Mesenchymal stem cell (in vitro differentiated cells and primary cell): ENCODE measurements at regions not wholly inside any gene's neighbourhood (a gene's known extent, or its start where the extent isn't known, plus 50 kb on each side); places are given as distances from the start of the nearest gene placed in this dataset.

Experiments used
- DNase-seq: peaks from one replicate; pipeline ENCODE4 v3.0.0-alpha.2; 2013
- H2AFZ ChIP-seq: one replicate; pipeline ENCODE4 v1.6.1; 2013; ENCODE audit warnings: low read depth, mild to moderate bottlenecking, control low read depth, inconsistent platforms, low read length, moderate library complexity
- H2AK5ac ChIP-seq: 2 replicates; pipeline ENCODE4 v1.6.1; 2013; ENCODE audit warnings: low read length, moderate library complexity, mild to moderate bottlenecking, inconsistent platforms; ENCODE audit not compliant: severe bottlenecking
- H2BK120ac ChIP-seq: one replicate; pipeline ENCODE4 v1.6.1; 2013; ENCODE audit warnings: low read depth, mild to moderate bottlenecking, inconsistent platforms, low read length, moderate library complexity
- H2BK12ac ChIP-seq, 2 experiments: one replicate each; pipeline ENCODE4 v1.6.1; 2013; ENCODE audit warnings: inconsistent platforms in 2 of 2, low read length in 2 of 2, mild to moderate bottlenecking in 2 of 2, moderate library complexity in 2 of 2, control low read depth in 1 of 2
- H2BK15ac ChIP-seq: one replicate; pipeline ENCODE4 v1.6.1; 2013; ENCODE audit warnings: mild to moderate bottlenecking, low read depth, inconsistent platforms; ENCODE audit not compliant: poor library complexity, severe bottlenecking
- H2BK5ac ChIP-seq: 2 replicates; pipeline ENCODE4 v1.6.1; 2013; ENCODE audit warnings: low read depth, mild to moderate bottlenecking, low read length, control low read depth, inconsistent platforms; ENCODE audit not compliant: poor library complexity, severe bottlenecking
- H3K14ac ChIP-seq, 2 experiments: one replicate each; pipeline ENCODE4 v1.6.1; 2013; ENCODE audit warnings: inconsistent platforms in 2 of 2, low read length in 2 of 2, control low read depth in 1 of 2, mild to moderate bottlenecking in 1 of 2, moderate library complexity in 1 of 2
- H3K18ac ChIP-seq, 2 experiments: one replicate each; pipeline ENCODE4 v1.6.1; 2013; ENCODE audit warnings: inconsistent platforms in 2 of 2, low read length in 2 of 2, control low read depth in 1 of 2, low read depth in 1 of 2, mild to moderate bottlenecking in 1 of 2
- H3K23ac ChIP-seq, 2 experiments: one replicate each; pipeline ENCODE4 v1.6.1; 2013; ENCODE audit warnings: inconsistent platforms in 2 of 2, low read length in 2 of 2, mild to moderate bottlenecking in 2 of 2, moderate library complexity in 2 of 2, control low read depth in 1 of 2
- H3K27ac ChIP-seq: 2 replicates; pipeline ENCODE4 v1.5.1; 2013; ENCODE audit warnings: mild to moderate bottlenecking, moderate library complexity, low read length, control low read depth, inconsistent platforms; ENCODE audit not compliant: poor library complexity, severe bottlenecking
- H3K27me3 ChIP-seq, 2 experiments: 2 replicates each; pipeline versions ENCODE4 v1.6.1 to v1.7.0; 2013; ENCODE audit warnings: low read length in 2 of 2, mild to moderate bottlenecking in 2 of 2, moderate library complexity in 2 of 2, control low read depth in 1 of 2, inconsistent platforms in 1 of 2; ENCODE audit not compliant: control insufficient read depth in 1 of 2, insufficient read depth in 1 of 2
- H3K36me3 ChIP-seq, 2 experiments: 2 replicates each; pipeline versions ENCODE4 v1.6.1 to v1.7.0; 2013; ENCODE audit warnings: low read length in 2 of 2, control low read depth in 1 of 2, inconsistent platforms in 1 of 2, low read depth in 1 of 2, mild to moderate bottlenecking in 1 of 2; ENCODE audit not compliant: insufficient read depth in 2 of 2, control insufficient read depth in 1 of 2
- H3K4ac ChIP-seq, 2 experiments: one replicate each; pipeline ENCODE4 v1.6.1; 2013; ENCODE audit warnings: inconsistent platforms in 2 of 2, low read length in 2 of 2, mild to moderate bottlenecking in 2 of 2, moderate library complexity in 2 of 2, control low read depth in 1 of 2, low read depth in 1 of 2
- H3K4me1 ChIP-seq: 2 replicates; pipeline ENCODE4 v1.6.1; 2013; ENCODE audit warnings: low read depth, low read length, control low read depth; ENCODE audit not compliant: control insufficient read depth, insufficient read depth
- H3K4me2 ChIP-seq: 2 replicates; pipeline ENCODE4 v1.6.1; 2013; ENCODE audit warnings: low read length, mild to moderate bottlenecking, inconsistent platforms; ENCODE audit not compliant: poor library complexity, severe bottlenecking
- H3K4me3 ChIP-seq, 2 experiments: 2 replicates each; pipeline versions ENCODE4 v1.5.1 to v1.7.0; 2013; ENCODE audit warnings: low read length in 2 of 2, mild to moderate bottlenecking in 2 of 2, control low read depth in 1 of 2, low read depth in 1 of 2; ENCODE audit not compliant: insufficient read depth in 1 of 2
- H3K79me1 ChIP-seq: replicated peaks from 2 replicates; pipeline ENCODE4 v1.6.1; 2013; ENCODE audit warnings: mild to moderate bottlenecking, control low read depth, low read length, inconsistent platforms; ENCODE audit not compliant: poor library complexity, severe bottlenecking
- H3K9ac ChIP-seq: 2 replicates; pipeline ENCODE4 v1.7.0; 2013; ENCODE audit warnings: mild to moderate bottlenecking, low read length, moderate library complexity
- H3K9me3 ChIP-seq: 2 replicates; pipeline ENCODE4 v1.7.0; 2013; ENCODE audit warnings: mild to moderate bottlenecking, low read length; ENCODE audit not compliant: control insufficient read depth
- H4K8ac ChIP-seq: one replicate; pipeline ENCODE4 v1.6.1; 2013; ENCODE audit warnings: inconsistent platforms, mild to moderate bottlenecking, low read length, moderate library complexity
- H4K91ac ChIP-seq: one replicate; pipeline ENCODE4 v1.6.1; 2013; ENCODE audit warnings: mild to moderate bottlenecking, low read length, inconsistent platforms
- WGBS: methylation state at CpG from one replicate; pipeline ENCODE4 v1.1.7; 2013; ENCODE audit warnings: mixed read lengths; 5-methylcytosine and 5-hydroxymethylcytosine counted together

- H3K27me3 ChIP-seq = no peaks in the 10 kb centered on the region
- H3K23ac ChIP-seq = no peak overlapping the region
- H3K27ac ChIP-seq = no peak overlapping the region
- no peak overlapping the region for H2BK12ac ChIP-seq
- H2BK5ac ChIP-seq = no peak overlapping the region
- H3K4me1 ChIP-seq = no peaks in the 10 kb centered on the region
- H2AFZ ChIP-seq = no peak overlapping the region
- H3K9ac ChIP-seq = no peak overlapping the region
- no peak for DNase-seq
- no peaks in the 10 kb centered on the region for H3K36me3 ChIP-seq
- no peak overlapping the region for H2AK5ac ChIP-seq
- WGBS = 55% methylated on average over 2 of the region's 2 CpGs
- no peaks in the 10 kb centered on the region for H3K79me1 ChIP-seq
- no peak overlapping the region for H3K4me3 ChIP-seq
- H3K18ac ChIP-seq = no peak overlapping the region
- peaks cover 2% of the 10 kb centered on the region for H3K9me3 ChIP-seq
- no peak overlapping the region for H3K14ac ChIP-seq
- no peak overlapping the region for H3K4me2 ChIP-seq
- no peak overlapping the region for H4K8ac ChIP-seq
- H2BK15ac ChIP-seq = no peak overlapping the region
- H4K91ac ChIP-seq = no peak overlapping the region
- H2BK120ac ChIP-seq = no peak overlapping the region
- H3K4ac ChIP-seq = no peak overlapping the region
Observed at GRCh38 chr6:40097590-40097989, 163.3 kb upstream of the MOCS1 start.

DNA sequence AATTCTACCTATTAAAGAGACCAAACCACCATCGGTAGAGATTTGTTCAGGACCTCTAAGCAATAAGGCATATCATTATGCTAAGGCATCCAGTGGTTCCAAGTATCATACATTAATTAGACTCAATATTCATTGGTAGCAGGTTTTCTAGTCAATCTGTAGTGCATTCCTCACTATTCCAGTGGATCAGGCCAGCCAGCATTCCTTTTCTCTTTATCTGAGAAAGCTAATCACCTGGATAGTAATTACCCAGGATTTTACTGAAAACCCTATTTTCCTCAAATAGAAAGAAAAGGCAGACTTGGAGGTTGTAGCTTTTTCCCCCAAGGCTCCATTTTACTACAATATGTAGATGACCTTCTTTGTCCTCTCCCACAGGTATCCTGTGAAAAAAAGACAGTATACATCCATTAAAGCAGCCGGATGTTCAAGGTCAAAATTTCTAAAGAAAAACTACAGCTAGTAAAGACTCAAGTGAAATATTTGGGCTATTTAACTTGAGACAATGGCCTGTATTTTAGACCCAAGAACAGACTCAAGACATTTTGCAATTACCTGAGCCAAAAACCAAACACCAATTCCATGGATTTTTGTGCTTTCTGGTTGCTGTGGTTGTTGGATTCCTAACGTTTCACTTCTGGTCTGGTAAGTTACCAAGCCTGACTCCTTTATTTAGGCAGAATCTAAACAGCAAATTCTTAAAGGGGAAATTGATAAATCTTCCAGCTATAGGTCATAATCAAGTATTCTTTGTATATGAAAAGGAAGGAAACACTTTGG is 149.1 kb upstream of the MOCS1 start:
- Histone ChIP-seq H3K14ac (no peak overlapping the region), H2AFZ (no peak overlapping the region), H4K8ac (no peak overlapping the region), H2BK5ac (no peak overlapping the region), H4K91ac (no peak overlapping the region), H3K23ac (no peak overlapping the region), H3K9ac (no peak overlapping the region), H2BK120ac (no peak overlapping the region), H3K79me1 (no peaks in the 10 kb centered on the region), H3K27ac (no peak overlapping the region), H2AK5ac (no peak overlapping the region), H3K4ac (no peak overlapping the region), H2BK12ac (no peak overlapping the region), H3K4me2 (no peak overlapping the region), H3K4me3 (no peak overlapping the region), H3K27me3 (no peaks in the 10 kb centered on the region), H3K4me1 (no peaks in the 10 kb centered on the region), H2BK15ac (no peak overlapping the region), H3K36me3 (no peaks in the 10 kb centered on the region), H3K9me3 (no peaks in the 10 kb centered on the region), H3K18ac (no peak overlapping the region)
- DNase-seq = no peak
- 100% methylated on average over 1 of the region's 3 CpGs for WGBS

DNA sequence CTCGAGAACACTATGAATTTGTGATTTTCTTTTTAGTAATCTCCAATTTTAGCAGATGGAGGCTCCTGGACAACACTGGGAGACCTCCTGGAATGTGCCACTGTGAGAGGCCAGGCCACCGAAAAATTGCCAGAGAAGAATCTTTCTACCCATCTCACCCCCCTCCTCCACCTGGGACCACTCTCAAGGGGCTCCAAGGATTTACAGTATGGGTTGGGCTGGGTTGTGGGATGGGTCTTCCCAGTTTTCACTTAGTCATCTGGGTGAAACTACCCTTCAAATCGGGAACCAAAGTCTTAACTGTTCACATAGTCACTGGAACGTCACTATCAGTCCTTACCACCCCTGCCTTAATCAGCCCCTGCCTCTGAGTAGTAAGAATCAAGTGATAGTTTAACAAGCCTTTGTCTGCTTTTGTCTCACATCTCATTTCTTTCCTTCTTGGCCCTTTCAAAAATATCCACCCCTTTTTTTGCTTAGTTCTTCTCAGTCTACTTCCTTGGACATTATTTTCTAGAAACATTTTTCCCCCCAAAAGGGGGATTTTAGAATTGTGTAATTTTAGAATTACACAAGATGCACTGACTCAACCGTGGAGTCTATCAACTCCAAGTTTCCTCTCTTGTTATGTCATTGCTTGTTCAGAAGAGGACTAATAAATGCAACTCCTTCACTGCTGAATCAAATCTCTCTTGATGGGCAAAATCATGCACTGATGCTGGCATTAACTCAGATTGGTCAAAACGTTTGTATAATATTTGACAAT is 148.2 kb upstream of the MOCS1 start:
- Histone ChIP-seq H3K9ac (no peak overlapping the region), H3K4me3 (no peak overlapping the region), H3K18ac (no peak overlapping the region), H2BK15ac (no peak overlapping the region), H3K79me1 (no peaks in the 10 kb centered on the region), H2AK5ac (no peak overlapping the region), H3K36me3 (no peaks in the 10 kb centered on the region), H2BK5ac (no peak overlapping the region), H2BK120ac (no peak overlapping the region), H3K27ac (no peak overlapping the region), H3K9me3 (no peaks in the 10 kb centered on the region), H3K23ac (no peak overlapping the region), H3K4me2 (no peak overlapping the region), H3K4me1 (no peaks in the 10 kb centered on the region), H4K8ac (no peak overlapping the region), H2BK12ac (no peak overlapping the region), H3K4ac (no peak overlapping the region), H4K91ac (no peak overlapping the region), H3K27me3 (no peaks in the 10 kb centered on the region), H2AFZ (no peak overlapping the region), H3K14ac (no peak overlapping the region)
- WGBS = 54% methylated on average over 2 of the region's 6 CpGs
- no peak for DNase-seq

- Histone ChIP-seq H3K4me3 (no peak overlapping the region), H3K4me1 (no peaks in the 10 kb centered on the region), H2BK5ac (no peak overlapping the region), H4K8ac (no peak overlapping the region), H2BK12ac (no peak overlapping the region), H2AK5ac (no peak overlapping the region), H3K4me2 (no peak overlapping the region), H3K79me1 (no peaks in the 10 kb centered on the region), H3K27me3 (no peaks in the 10 kb centered on the region), H3K9ac (no peak overlapping the region), H3K23ac (no peak overlapping the region), H2BK120ac (no peak overlapping the region), H3K14ac (no peak overlapping the region), H2BK15ac (no peak overlapping the region), H3K18ac (no peak overlapping the region), H2AFZ (no peak overlapping the region), H3K4ac (no peak overlapping the region), H4K91ac (no peak overlapping the region), H3K9me3 (no peaks in the 10 kb centered on the region), H3K27ac (no peak overlapping the region), H3K36me3 (no peaks in the 10 kb centered on the region)
- no peak for DNase-seq
- WGBS = 50% methylated on average over 2 of the region's 2 CpGs
Observed at GRCh38 chr6:40077736-40078135, 143.5 kb upstream of the MOCS1 start.
